HG02852 (cell line): ENCODE measurements at regions not wholly inside any gene's neighbourhood (a gene's known extent, or its start where the extent isn't known, plus 50 kb on each side); places are given as distances from the start of the nearest gene placed in this dataset.
A peak's percentile ranks its signal among the peaks of the same experiment; 100 is the strongest.

Experiments used
- ATAC-seq: cut with Tn5 transposase; IDR thresholded peaks from one replicate; pipeline ENCODE4 v1.9.1; 2021; ENCODE audit warnings: mild to moderate bottlenecking, moderate library complexity; ENCODE audit not compliant: unreplicated experiment

GRCh38 chr5:115379622-115380344 is 83.3 kb upstream of the CCDC112 start:
- ATAC-seq = peak; percentile 67

GRCh38 chr5:115378754-115379153 is 82.3 kb upstream of the CCDC112 start:
- ATAC-seq = no peak

GRCh38 chr5:115377468-115378217 is 81.2 kb upstream of the CCDC112 start:
- peak; percentile 62 for ATAC-seq

GRCh38 chr5:115375893-115376292 is 79.4 kb upstream of the CCDC112 start:
- ATAC-seq = no peak

- no peak for ATAC-seq
Measured at GRCh38 chr5:115374057-115374775, 77.8 kb upstream of the CCDC112 start.

- ATAC-seq = no peak
Measured at GRCh38 chr5:115372146-115372545, 75.7 kb upstream of the CCDC112 start.

GRCh38 chr5:115369430-115370144 is 73.1 kb upstream of the CCDC112 start:
- no peak for ATAC-seq

GRCh38 chr5:115366223-115366622 is 69.8 kb upstream of the CCDC112 start:
- peak; percentile 69 for ATAC-seq

GRCh38 chr5:115363879-115364278 is 67.4 kb upstream of the CCDC112 start:
- ATAC-seq = no peak

GRCh38 chr5:115360046-115360685 is 63.7 kb upstream of the CCDC112 start:
- no peak for ATAC-seq

GRCh38 chr5:115355767-115356381 is 59.4 kb upstream of the CCDC112 start:
- no peak for ATAC-seq

GRCh38 chr5:115355095-115355494 is 58.6 kb upstream of the CCDC112 start:
- ATAC-seq = no peak

GRCh38 chr5:115354246-115354645 is 57.8 kb upstream of the CCDC112 start:
- ATAC-seq = no peak

GRCh38 chr5:115352571-115352970 is 56.1 kb upstream of the CCDC112 start:
- ATAC-seq = no peak

- ATAC-seq = no peak
Measured at GRCh38 chr5:115351356-115352195, 55.1 kb upstream of the CCDC112 start.

- ATAC-seq = no peak
Measured at GRCh38 chr5:115350894-115351293, 54.4 kb upstream of the CCDC112 start.

GRCh38 chr5:115349001-115349817 is 52.8 kb upstream of the CCDC112 start:
- ATAC-seq = no peak

GRCh38 chr5:115348175-115348574 is 51.7 kb upstream of the CCDC112 start:
- no peak for ATAC-seq
